SK-N-SH treated with all-trans-retinoic acid at 6 μM for 48 hours (cell line): ENCODE measurements at regions not wholly inside any gene's neighbourhood (a gene's known extent, or its start where the extent isn't known, plus 50 kb on each side); places are given as distances from the start of the nearest gene placed in this dataset.

Source experiments
- ATAC-seq: fragments of 200-7000 bp; cut with Tn5 transposase; 3 replicates; pipeline ENCODE4 v1.9.1; 2020; ENCODE audit warnings: mild to moderate bottlenecking, moderate library complexity
- ARNTL ChIP-seq: fragments of 450-650 bp; formaldehyde crosslinking; IDR thresholded peaks from 2 replicates; pipeline ENCODE4 v1.5.0; 2020; ENCODE audit warnings: low read depth, mild to moderate bottlenecking, moderate library complexity, borderline replicate concordance
- BACH2 ChIP-seq: fragments of 250-450 bp; sonication (Bioruptor Pico); IDR thresholded peaks from 2 replicates; pipeline ENCODE4 v1.9.0; 2021; ENCODE audit warnings: mild to moderate bottlenecking, borderline replicate concordance
- CREB5 ChIP-seq: fragments of 250-450 bp; sonication (Bioruptor Pico); IDR thresholded peaks from 2 replicates; pipeline ENCODE4 v1.5.1; 2020; ENCODE audit warnings: low read depth, mild to moderate bottlenecking, moderate library complexity
- ESRRG ChIP-seq: fragments of 250-450 bp; sonication (Bioruptor Pico); IDR thresholded peaks from 2 replicates; pipeline ENCODE4 v1.6.1; 2021; ENCODE audit warnings: mild to moderate bottlenecking
- GLIS3 ChIP-seq: fragments of 250-450 bp; sonication (Bioruptor Pico); IDR thresholded peaks from 2 replicates; pipeline ENCODE4 v1.5.0; 2020; ENCODE audit warnings: mild to moderate bottlenecking, moderate library complexity
- ISL1 ChIP-seq: fragments of 250-450 bp; sonication (Bioruptor Pico); IDR thresholded peaks from 2 replicates; pipeline ENCODE4 v2.1.2; 2022; ENCODE audit warnings: mild to moderate bottlenecking, moderate library complexity
- OSR1 ChIP-seq: fragments of 250-450 bp; sonication (Bioruptor Pico); IDR thresholded peaks from 2 replicates; pipeline ENCODE4 v1.8.0; 2022; ENCODE audit warnings: moderate library complexity, mild to moderate bottlenecking, inconsistent platforms
- PATZ1 ChIP-seq: fragments of 250-450 bp; sonication (Bioruptor Pico); IDR thresholded peaks from 2 replicates; pipeline ENCODE4 v1.8.0; 2020; ENCODE audit warnings: mild to moderate bottlenecking, moderate library complexity, borderline replicate concordance
- POU6F1 ChIP-seq: fragments of 250-450 bp; sonication (Bioruptor Pico); IDR thresholded peaks from 2 replicates; pipeline ENCODE4 v1.8.0; 2021; ENCODE audit warnings: low read depth, mild to moderate bottlenecking, moderate library complexity, borderline replicate concordance
- PPARA ChIP-seq: fragments of 250-450 bp; sonication (Bioruptor Pico); IDR thresholded peaks from 2 replicates; pipeline ENCODE4 v1.5.0; 2020; ENCODE audit warnings: mild to moderate bottlenecking, borderline replicate concordance
- RARB ChIP-seq: fragments of 250-450 bp; sonication (Bioruptor Pico); IDR thresholded peaks from 2 replicates; pipeline ENCODE4 v1.8.0; 2021; ENCODE audit warnings: mild to moderate bottlenecking, moderate library complexity
- SNAI2 ChIP-seq: fragments of 250-450 bp; sonication (Bioruptor Pico); IDR thresholded peaks from 2 replicates; pipeline ENCODE4 v1.5.0; 2020; ENCODE audit warnings: mild to moderate bottlenecking, moderate library complexity
- TOX ChIP-seq: fragments of 250-450 bp; sonication (Bioruptor Pico); IDR thresholded peaks from 2 replicates; pipeline ENCODE4 v1.8.0; 2021; ENCODE audit warnings: mild to moderate bottlenecking, moderate library complexity, borderline replicate concordance
- ZC3H10 ChIP-seq: fragments of 250-450 bp; sonication (Bioruptor Pico); IDR thresholded peaks from 2 replicates; pipeline ENCODE4 v1.5.1; 2021; ENCODE audit warnings: mild to moderate bottlenecking, moderate library complexity
- ZFP3 ChIP-seq: fragments of 250-450 bp; sonication (Bioruptor Pico); IDR thresholded peaks from 2 replicates; pipeline ENCODE4 v1.5.0; 2020; ENCODE audit warnings: mild to moderate bottlenecking, moderate library complexity
- ZFP30 ChIP-seq: fragments of 450-650 bp; formaldehyde crosslinking; IDR thresholded peaks from 2 replicates; pipeline ENCODE4 v1.5.0; 2022; ENCODE audit warnings: mild to moderate bottlenecking, moderate library complexity
- ZNF565 ChIP-seq: fragments of 450-650 bp; formaldehyde crosslinking; conservative IDR thresholded peaks from 2 replicates; pipeline ENCODE4 v1.5.0; 2020; ENCODE audit warnings: low read depth, mild to moderate bottlenecking, moderate library complexity
- ZNF70 ChIP-seq: fragments of 450-650 bp; formaldehyde crosslinking; IDR thresholded peaks from 2 replicates; pipeline ENCODE4 v1.5.0; 2020; ENCODE audit warnings: mild to moderate bottlenecking, moderate library complexity
- ZNF8 ChIP-seq: fragments of 450-650 bp; formaldehyde crosslinking; IDR thresholded peaks from 2 replicates; pipeline ENCODE4 v1.5.0; 2020; ENCODE audit warnings: mild to moderate bottlenecking, moderate library complexity
- TF ChIP-seq, protein P1 (sequence below): fragments of 250-450 bp; sonication (Bioruptor Pico); IDR thresholded peaks from 2 replicates; pipeline ENCODE4 v1.5.0; 2020; ENCODE audit warnings: mild to moderate bottlenecking, moderate library complexity
- TF ChIP-seq, protein P2 (sequence below): fragments of 250-450 bp; sonication (Bioruptor Pico); IDR thresholded peaks from 2 replicates; pipeline ENCODE4 v1.5.1; 2021; ENCODE audit warnings: mild to moderate bottlenecking, moderate library complexity

DNA sequence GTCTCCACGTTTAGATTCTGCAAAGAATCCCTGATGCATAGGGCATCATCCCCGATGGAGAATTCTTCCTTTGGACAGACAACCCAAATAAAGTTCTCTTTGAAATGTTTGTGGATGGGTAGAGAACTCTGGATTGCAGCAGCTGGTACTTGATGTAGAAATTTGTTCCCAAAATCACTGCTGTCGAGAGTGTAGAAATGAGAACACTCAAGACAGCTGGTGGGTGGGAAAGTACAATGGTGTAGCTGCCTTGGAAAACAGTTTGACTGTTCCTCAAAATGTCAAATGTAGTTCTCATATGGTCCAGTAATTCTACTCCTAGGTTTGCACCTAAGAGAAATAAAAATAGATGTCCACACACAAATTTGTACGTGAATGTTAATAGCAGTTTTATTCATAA, 671.5 kb upstream of the TMEM132C start:
- ATAC-seq: no peak
- TF ChIP-seq ARNTL (CRISPR knock-in tag): no peak
- TF ChIP-seq ESRRG (CRISPR knock-in tag): no peak
- TF ChIP-seq, protein P1, sequence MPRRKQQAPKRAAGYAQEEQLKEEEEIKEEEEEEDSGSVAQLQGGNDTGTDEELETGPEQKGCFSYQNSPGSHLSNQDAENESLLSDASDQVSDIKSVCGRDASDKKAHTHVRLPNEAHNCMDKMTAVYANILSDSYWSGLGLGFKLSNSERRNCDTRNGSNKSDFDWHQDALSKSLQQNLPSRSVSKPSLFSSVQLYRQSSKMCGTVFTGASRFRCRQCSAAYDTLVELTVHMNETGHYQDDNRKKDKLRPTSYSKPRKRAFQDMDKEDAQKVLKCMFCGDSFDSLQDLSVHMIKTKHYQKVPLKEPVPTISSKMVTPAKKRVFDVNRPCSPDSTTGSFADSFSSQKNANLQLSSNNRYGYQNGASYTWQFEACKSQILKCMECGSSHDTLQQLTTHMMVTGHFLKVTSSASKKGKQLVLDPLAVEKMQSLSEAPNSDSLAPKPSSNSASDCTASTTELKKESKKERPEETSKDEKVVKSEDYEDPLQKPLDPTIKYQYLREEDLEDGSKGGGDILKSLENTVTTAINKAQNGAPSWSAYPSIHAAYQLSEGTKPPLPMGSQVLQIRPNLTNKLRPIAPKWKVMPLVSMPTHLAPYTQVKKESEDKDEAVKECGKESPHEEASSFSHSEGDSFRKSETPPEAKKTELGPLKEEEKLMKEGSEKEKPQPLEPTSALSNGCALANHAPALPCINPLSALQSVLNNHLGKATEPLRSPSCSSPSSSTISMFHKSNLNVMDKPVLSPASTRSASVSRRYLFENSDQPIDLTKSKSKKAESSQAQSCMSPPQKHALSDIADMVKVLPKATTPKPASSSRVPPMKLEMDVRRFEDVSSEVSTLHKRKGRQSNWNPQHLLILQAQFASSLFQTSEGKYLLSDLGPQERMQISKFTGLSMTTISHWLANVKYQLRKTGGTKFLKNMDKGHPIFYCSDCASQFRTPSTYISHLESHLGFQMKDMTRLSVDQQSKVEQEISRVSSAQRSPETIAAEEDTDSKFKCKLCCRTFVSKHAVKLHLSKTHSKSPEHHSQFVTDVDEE (CRISPR knock-in tag): no peak
- TF ChIP-seq OSR1 (CRISPR knock-in tag): no peak
- no peak for TF ChIP-seq ZNF70 (CRISPR knock-in tag)
- TF ChIP-seq ZFP30: no peak
- no peak for TF ChIP-seq RARB (CRISPR knock-in tag)
- no peak for TF ChIP-seq ZNF8 (CRISPR knock-in tag)
- TF ChIP-seq ZC3H10 (CRISPR knock-in tag): no peak
- no peak for TF ChIP-seq ZNF565
- no peak for TF ChIP-seq ISL1 (CRISPR knock-in tag)
- no peak for TF ChIP-seq PATZ1
- TF ChIP-seq TOX (CRISPR knock-in tag): no peak
- no peak for TF ChIP-seq CREB5 (CRISPR knock-in tag)
- TF ChIP-seq, all 23 proteins: peak for 0

GRCh38 chr12:127596891-127597290, 670.1 kb upstream of the TMEM132C start:
- no peak for ATAC-seq
- TF ChIP-seq, protein P1 (CRISPR knock-in tag): no peak
- TF ChIP-seq ESRRG (CRISPR knock-in tag): no peak
- TF ChIP-seq, protein P2, sequence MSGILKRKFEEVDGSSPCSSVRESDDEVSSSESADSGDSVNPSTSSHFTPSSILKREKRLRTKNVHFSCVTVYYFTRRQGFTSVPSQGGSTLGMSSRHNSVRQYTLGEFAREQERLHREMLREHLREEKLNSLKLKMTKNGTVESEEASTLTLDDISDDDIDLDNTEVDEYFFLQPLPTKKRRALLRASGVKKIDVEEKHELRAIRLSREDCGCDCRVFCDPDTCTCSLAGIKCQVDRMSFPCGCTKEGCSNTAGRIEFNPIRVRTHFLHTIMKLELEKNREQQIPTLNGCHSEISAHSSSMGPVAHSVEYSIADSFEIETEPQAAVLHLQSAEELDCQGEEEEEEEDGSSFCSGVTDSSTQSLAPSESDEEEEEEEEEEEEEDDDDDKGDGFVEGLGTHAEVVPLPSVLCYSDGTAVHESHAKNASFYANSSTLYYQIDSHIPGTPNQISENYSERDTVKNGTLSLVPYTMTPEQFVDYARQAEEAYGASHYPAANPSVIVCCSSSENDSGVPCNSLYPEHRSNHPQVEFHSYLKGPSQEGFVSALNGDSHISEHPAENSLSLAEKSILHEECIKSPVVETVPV (CRISPR knock-in tag): no peak
- TF ChIP-seq ZNF70 (CRISPR knock-in tag): no peak
- no peak for TF ChIP-seq RARB (CRISPR knock-in tag)
- TF ChIP-seq ARNTL (CRISPR knock-in tag): no peak
- TF ChIP-seq BACH2 (CRISPR knock-in tag): no peak
- no peak for TF ChIP-seq OSR1 (CRISPR knock-in tag)
- TF ChIP-seq PPARA (CRISPR knock-in tag): no peak
- no peak for TF ChIP-seq ISL1 (CRISPR knock-in tag)
- TF ChIP-seq ZNF8 (CRISPR knock-in tag): no peak

DNA sequence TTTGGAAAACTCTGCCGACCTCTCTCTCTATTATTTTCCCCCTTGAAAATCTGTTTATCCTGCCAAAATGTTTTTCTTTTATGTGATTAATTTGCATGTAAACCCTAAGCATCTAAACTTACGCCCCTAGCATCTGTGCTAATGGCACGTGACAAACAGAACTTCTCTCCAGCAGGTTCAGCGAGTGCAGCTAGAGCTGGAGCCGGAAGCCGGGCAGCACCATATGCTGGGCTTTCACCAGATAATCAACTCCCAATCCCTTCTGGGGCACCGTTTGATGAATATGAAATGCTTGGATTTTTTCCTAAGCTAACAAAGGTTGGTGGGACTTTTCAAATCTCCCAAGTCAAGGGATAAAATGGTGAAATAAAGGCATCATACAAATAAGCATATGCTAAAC, 667.5 kb upstream of the TMEM132C start:
- no peak for ATAC-seq
- TF ChIP-seq BACH2 (CRISPR knock-in tag) (no peak), ZFP3 (no peak), ZFP30 (no peak), ZNF8 (CRISPR knock-in tag) (no peak), SNAI2 (CRISPR knock-in tag) (no peak), GLIS3 (CRISPR knock-in tag) (no peak), POU6F1 (CRISPR knock-in tag) (no peak), TOX (CRISPR knock-in tag) (no peak), ESRRG (CRISPR knock-in tag) (no peak), PPARA (CRISPR knock-in tag) (no peak), OSR1 (CRISPR knock-in tag) (no peak), ISL1 (CRISPR knock-in tag) (no peak)
- TF ChIP-seq, protein P1 (CRISPR knock-in tag): no peak
